ENCODE measurements at regions not wholly inside any gene's neighbourhood (a gene's known extent, or its start where the extent isn't known, plus 50 kb on each side); places are given as distances from the start of the nearest gene placed in this dataset.

DNA sequence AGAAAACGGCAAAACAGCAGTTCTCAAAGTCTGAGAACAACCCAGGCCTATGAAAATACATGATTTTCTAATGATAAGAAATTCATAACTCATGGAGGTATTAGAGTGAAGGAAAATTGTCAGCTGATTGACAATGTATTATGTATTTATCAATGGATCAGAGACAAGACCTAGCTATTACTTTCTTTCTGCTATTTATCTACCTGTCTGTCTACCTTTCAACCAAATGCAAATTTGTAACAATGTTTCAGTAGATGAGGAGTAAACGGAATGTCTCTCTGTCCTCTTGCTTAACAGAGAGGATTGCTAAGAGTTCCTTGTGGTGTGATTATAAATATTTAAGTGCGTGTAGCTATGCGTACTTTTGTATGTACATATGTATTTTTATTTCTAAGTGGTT lies 568.7 kb upstream of the RGS18 start:
- no peaks in the 10 kb centered on the region for H3K9me3 Mint-ChIP-seq
- no peak overlapping the region for H3K27ac Mint-ChIP-seq
- H3K4me1 Mint-ChIP-seq: no peaks in the 10 kb centered on the region
- intact Hi-C loops (cut with micrococcal nuclease): no loop called here
- no peaks in the 10 kb centered on the region for H3K27me3 Mint-ChIP-seq
- ATAC-seq (ENCODE audit: low read depth) (no peak), DNase-seq (no peak)
- ChIA-PET CTCF (no interaction called here), POLR2A (no interaction called here)
- H3K36me3 Mint-ChIP-seq (ENCODE audit: low read depth): no peaks in the 10 kb centered on the region
- H3K4me3 Mint-ChIP-seq: no peak overlapping the region
- TF ChIP-seq, protein P1, sequence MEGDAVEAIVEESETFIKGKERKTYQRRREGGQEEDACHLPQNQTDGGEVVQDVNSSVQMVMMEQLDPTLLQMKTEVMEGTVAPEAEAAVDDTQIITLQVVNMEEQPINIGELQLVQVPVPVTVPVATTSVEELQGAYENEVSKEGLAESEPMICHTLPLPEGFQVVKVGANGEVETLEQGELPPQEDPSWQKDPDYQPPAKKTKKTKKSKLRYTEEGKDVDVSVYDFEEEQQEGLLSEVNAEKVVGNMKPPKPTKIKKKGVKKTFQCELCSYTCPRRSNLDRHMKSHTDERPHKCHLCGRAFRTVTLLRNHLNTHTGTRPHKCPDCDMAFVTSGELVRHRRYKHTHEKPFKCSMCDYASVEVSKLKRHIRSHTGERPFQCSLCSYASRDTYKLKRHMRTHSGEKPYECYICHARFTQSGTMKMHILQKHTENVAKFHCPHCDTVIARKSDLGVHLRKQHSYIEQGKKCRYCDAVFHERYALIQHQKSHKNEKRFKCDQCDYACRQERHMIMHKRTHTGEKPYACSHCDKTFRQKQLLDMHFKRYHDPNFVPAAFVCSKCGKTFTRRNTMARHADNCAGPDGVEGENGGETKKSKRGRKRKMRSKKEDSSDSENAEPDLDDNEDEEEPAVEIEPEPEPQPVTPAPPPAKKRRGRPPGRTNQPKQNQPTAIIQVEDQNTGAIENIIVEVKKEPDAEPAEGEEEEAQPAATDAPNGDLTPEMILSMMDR (IDR thresholded peaks at IDR 0.05): no peak

DNA sequence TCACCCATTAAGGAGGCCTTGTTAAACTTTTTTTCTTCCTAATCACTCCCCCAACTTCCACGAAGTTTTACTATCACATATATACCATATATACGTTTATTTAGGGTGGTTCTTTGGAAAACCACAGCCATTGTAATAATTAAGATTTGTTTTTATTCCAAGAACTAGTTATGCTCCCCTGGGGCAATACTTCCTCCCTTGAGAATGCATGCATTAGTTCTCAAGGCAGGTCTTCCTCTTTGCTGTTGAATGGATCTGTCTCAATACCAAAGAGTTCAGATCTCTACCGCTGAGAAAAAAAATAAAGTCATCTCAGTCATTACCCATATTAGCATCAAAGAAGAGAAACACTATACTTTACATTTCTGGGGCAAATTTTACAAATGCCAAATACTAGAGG lies 567.7 kb upstream of the RGS18 start:
- no peak for ATAC-seq (ENCODE audit: low read depth)
- no peak for DNase-seq
- TF ChIP-seq, protein P1 (IDR thresholded peaks at IDR 0.05): no peak
- Mint-ChIP-seq H3K4me3 (no peak overlapping the region), H3K27me3 (no peaks in the 10 kb centered on the region), H3K9me3 (no peaks in the 10 kb centered on the region), H3K27ac (no peak overlapping the region), H3K4me1 (no peaks in the 10 kb centered on the region), H3K36me3 (ENCODE audit: low read depth) (no peaks in the 10 kb centered on the region)
- intact Hi-C loops (cut with micrococcal nuclease): no loop called here
- ChIA-PET POLR2A (no interaction called here), CTCF (no interaction called here)

DNA sequence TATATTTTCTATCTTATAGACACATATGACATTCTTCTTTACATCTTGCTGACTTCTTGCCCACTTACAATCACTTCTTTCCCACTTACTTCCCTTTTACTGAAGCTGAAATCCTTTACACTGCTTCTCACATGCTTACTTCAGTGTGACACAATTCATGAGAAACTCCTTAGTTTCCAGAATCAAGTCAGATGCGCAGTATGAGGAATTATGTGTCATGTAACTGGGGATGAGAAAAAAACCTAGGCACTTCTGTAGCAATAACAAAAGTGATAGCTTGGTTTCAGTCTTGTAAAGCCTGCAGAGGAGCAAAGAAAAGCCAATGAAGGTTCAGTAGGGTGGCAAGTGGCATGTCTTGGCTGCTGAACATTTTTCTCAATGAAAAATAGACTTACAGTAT lies 566.2 kb upstream of the RGS18 start:
- H3K4me3 Mint-ChIP-seq: no peak overlapping the region
- POLR2A ChIA-PET: no interaction called here

DNA sequence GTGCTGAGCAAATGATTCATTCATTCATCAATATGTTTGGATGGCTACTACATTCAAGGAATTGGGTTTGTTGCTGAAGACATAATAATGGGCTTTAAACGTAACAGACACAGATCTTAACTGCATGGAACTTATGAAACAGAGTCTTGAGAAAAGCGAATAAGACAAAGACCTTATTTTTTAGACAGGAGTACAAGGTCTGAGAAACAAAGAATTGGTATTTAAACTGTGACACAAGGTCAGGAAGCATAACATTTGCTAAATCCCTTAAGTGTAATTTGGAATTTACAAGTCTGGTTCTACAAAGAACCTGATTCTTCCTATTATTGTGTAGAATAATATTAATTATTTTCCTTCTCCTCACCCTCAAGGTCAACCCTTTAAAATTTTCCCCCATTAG lies 565.4 kb upstream of the RGS18 start:
- TF ChIP-seq, protein P1 (IDR thresholded peaks at IDR 0.05): no peak
- Mint-ChIP-seq H3K4me1 (no peaks in the 10 kb centered on the region), H3K9me3 (no peaks in the 10 kb centered on the region), H3K4me3 (no peak overlapping the region), H3K27ac (no peak overlapping the region), H3K27me3 (no peaks in the 10 kb centered on the region), H3K36me3 (ENCODE audit: low read depth) (no peaks in the 10 kb centered on the region)
- intact Hi-C loops (cut with micrococcal nuclease): no loop called here
- CTCF ChIA-PET: no interaction called here
- POLR2A ChIA-PET: no interaction called here
- DNase-seq (no peak), ATAC-seq (ENCODE audit: low read depth) (no peak)

More for the DNA sequence above, 566.2 kb upstream of the RGS18 start:
- Mint-ChIP-seq H3K4me1 (no peaks in the 10 kb centered on the region), H3K27me3 (no peaks in the 10 kb centered on the region), H3K27ac (no peak overlapping the region), H3K36me3 (ENCODE audit: low read depth) (no peaks in the 10 kb centered on the region), H3K9me3 (no peaks in the 10 kb centered on the region)
- ATAC-seq (ENCODE audit: low read depth): no peak
- TF ChIP-seq, protein P1 (IDR thresholded peaks at IDR 0.05): no peak
- intact Hi-C loops (cut with micrococcal nuclease): no loop called here
- CTCF ChIA-PET: no interaction called here
- DNase-seq: no peak

DNA sequence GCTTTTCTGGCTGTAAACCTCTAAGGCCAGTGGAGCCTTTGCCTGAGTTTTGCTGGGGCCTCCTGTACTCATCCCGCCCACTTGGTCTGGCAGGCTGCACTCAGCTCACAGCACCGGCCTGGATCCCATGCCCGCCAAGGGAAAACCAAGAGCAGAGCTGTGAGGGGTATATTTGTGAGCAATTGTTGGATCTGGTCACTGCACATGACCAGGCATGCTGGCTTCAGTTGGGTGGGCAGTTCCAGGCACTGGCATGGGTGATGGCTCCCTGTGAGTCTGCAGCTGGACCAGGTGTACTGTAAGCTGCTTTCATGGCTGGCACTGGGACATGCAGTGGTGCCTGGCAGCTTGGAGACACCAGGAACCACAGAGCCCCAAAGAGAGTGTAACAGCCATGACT lies 563.1 kb upstream of the RGS18 start:
- H3K36me3 Mint-ChIP-seq (ENCODE audit: low read depth): no peaks in the 10 kb centered on the region
- TF ChIP-seq, protein P1 (IDR thresholded peaks at IDR 0.05): no peak
- H3K27me3 Mint-ChIP-seq: no peaks in the 10 kb centered on the region
- no peak for DNase-seq
- no peak overlapping the region for H3K4me3 Mint-ChIP-seq
- no peaks in the 10 kb centered on the region for H3K4me1 Mint-ChIP-seq
- H3K27ac Mint-ChIP-seq: no peak overlapping the region
- POLR2A ChIA-PET: no interaction called here
- H3K9me3 Mint-ChIP-seq: no peaks in the 10 kb centered on the region
- intact Hi-C loops (cut with micrococcal nuclease): no loop called here
- ATAC-seq (ENCODE audit: low read depth): no peak
- CTCF ChIA-PET: no interaction called here
